ENCODE measurements at regions not wholly inside any gene's neighbourhood (a gene's known extent, or its start where the extent isn't known, plus 50 kb on each side); places are given as distances from the start of the nearest gene placed in this dataset.
"Not testable (repeated sequence)": the region's sequence is repeated elsewhere in the genome, so short reads cannot be mapped to it uniquely, and the experiment has no call there.

DNA sequence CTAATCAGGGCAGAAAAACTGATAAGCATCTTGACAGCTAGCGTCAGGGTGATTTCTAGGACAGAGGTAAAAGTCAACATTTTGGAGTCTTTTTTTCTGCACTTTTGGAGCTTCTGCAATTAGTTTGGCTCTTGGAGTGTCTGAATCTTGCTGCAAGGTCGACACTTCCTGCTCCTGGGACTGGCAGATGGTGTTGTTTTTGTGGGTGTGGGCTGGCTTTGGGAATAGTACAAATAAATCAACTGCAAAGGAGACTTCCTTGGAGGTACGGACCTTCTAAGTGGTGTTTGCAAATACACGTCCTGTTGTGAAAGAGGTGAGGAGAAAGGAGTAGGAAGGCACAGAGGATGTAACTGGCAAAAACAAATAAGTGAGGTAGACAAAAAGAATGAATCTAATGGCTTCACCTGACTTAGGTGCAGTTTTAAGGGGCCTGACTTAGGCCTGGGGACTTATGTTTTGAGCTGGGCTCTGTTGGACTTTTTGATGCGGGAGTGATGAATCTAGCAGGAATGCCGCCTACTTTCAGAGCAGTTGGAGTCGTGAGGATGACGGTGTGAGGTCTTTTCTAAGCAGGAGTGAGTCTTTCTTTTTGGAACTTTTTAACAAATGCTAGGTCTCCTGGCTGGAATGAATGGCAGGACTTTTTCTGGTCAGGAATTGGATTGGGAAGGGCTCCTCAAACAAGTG is 195.1 kb downstream of the OTOP1 start:
- H3K4me3 ChIP-seq (ENCODE audit: low read depth, low read length): not testable (repeated sequence)

DNA sequence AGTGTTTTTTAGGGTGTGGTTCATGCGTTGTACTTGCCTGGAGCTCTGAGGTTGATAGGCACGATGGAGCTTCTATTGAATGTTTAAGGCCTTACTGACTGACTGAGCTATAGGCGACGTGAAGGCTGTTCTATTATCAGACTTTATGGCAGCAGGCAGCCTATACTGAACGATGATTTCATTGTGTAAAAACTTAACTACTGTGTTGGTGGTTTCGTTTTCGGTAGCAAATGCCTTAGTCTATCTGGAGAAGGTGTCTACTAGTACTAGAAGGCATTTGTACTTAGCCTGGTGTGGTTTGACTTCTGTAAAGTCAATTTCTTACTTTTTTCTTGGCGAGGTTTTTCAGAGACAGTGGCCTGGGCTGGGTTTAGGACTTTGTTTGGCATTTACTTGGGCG is 194.4 kb downstream of the OTOP1 start:
- H3K4me3 ChIP-seq (ENCODE audit: low read depth, low read length): not testable (repeated sequence)

- not testable (repeated sequence) for H3K4me3 ChIP-seq (ENCODE audit: low read depth, low read length)
Measured at GRCh38 chr4:4032801-4033605, 193.7 kb downstream of the OTOP1 start.

GRCh38 chr4:4037399-4038138 is 189.2 kb downstream of the OTOP1 start:
- H3K4me3 ChIP-seq (ENCODE audit: low read depth, low read length): not testable (repeated sequence)

GRCh38 chr4:4045823-4046222 is 180.9 kb downstream of the OTOP1 start:
- peak overlapping the region; percentile 2 for H3K4me3 ChIP-seq (ENCODE audit: low read depth, low read length)

GRCh38 chr4:4046686-4047085 is 180.0 kb downstream of the OTOP1 start:
- peak overlapping the region; percentile 20 for H3K4me3 ChIP-seq (ENCODE audit: low read depth, low read length)

GRCh38 chr4:4047202-4047601 is 179.5 kb downstream of the OTOP1 start:
- H3K4me3 ChIP-seq (ENCODE audit: low read depth, low read length): peak overlapping the region; percentile 48

DNA sequence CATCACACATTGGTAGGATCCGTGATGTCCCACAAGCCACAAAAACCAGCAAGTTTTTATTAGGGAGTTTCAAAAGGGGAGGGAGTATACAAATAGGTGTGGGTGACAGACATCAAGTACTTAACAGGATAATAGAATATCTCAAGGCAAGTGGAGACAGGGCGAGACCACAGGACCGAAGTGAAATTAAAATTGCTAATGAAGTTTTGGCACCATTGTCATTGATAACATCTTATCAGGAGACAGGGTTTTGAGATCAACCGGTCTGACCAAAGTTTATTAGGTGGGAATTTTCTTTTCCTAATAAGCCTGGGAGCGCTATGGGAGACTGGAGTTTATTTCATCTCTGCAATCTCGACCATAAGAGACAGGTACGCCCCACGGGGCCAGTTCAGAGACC is 178.5 kb downstream of the OTOP1 start:
- peak overlapping the region; percentile 48 for H3K4me3 ChIP-seq (ENCODE audit: low read depth, low read length)

GRCh38 chr4:4050781-4051180 is 175.9 kb downstream of the OTOP1 start:
- H3K4me3 ChIP-seq (ENCODE audit: low read depth, low read length): not testable (repeated sequence)

DNA sequence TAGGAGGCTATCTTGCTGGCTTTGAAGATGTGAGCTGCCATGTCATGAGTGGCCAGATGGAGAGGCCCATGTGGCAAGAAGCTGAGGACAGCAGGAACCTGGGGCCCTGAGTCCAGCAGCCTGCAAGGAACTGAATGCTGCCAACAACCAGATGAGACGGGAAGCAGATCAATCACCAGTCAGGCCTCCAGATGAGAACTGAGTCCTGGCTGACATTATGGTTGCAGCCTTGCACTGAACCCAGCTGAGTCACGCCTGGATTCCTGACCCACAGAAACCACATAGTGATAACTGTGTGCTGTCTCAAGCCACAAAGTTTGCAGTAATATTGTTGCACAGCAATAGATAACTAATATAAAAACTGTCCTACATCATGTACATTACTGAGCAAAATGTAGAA is 173.8 kb downstream of the OTOP1 start:
- H3K4me3 ChIP-seq (ENCODE audit: low read depth, low read length): not testable (repeated sequence)

DNA sequence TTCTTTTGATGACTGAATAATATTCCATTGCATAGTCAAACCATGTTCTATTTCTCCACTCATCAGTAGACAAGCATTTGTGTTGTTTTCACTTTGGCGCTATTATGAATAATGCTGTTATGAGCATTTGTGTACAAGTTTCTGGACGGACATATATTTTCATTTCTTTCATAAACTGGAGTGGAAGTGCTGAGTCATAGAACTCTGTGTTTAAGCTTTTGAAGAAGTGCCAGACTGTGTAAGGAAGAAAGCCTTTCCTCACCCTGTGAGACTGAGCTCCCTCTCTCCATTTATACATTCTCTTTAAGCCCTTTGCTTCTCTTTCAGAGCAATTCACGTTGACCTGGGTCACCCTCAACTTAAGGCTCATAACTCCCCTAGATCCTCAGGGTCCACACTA is 169.5 kb downstream of the OTOP1 start:
- not testable (repeated sequence) for H3K4me3 ChIP-seq (ENCODE audit: low read depth, low read length)

- H3K4me3 ChIP-seq (ENCODE audit: low read depth, low read length): not testable (repeated sequence)
Measured at GRCh38 chr4:4084171-4084570, 142.6 kb downstream of the OTOP1 start.

DNA sequence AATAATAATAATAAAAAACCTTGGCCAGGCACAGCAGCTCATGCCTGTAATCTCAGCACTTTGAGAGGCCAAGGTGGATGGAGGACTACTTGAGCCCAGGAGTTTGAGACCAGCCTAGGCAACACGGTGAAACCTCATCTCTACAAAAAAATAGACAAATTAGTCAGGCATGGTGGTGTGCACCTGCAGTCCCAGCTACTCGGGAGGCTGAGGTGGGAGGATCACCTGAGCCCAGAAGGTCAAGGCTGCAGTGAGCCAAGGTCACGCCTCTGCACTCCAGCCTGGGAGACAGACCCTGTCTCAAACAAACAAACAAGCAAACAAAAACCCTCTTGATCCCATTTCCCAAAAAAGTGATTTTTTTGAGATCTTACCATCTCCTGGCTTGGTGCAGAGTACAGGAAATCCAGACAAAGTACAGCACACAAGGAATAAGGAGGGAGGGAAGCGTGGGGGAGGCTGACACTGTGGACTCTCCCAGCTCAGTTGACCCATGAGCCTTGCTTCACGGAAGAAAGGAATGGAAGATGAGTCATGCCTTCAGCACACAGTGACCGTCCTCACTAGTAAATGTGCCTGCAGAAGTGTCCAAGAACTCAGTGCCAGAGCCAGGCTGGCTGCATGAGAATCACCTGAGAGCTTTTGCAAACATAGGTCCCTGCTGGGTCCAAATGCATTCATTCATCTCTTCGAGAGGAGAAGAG is 136.9 kb downstream of the OTOP1 start:
- H3K4me3 ChIP-seq (ENCODE audit: low read depth, low read length): not testable (repeated sequence)

GRCh38 chr4:4090720-4091119 is 136.0 kb downstream of the OTOP1 start:
- H3K4me3 ChIP-seq (ENCODE audit: low read depth, low read length): not testable (repeated sequence)

GRCh38 chr4:4092159-4092558 is 134.6 kb downstream of the OTOP1 start:
- H3K4me3 ChIP-seq (ENCODE audit: low read depth, low read length): not testable (repeated sequence)

DNA sequence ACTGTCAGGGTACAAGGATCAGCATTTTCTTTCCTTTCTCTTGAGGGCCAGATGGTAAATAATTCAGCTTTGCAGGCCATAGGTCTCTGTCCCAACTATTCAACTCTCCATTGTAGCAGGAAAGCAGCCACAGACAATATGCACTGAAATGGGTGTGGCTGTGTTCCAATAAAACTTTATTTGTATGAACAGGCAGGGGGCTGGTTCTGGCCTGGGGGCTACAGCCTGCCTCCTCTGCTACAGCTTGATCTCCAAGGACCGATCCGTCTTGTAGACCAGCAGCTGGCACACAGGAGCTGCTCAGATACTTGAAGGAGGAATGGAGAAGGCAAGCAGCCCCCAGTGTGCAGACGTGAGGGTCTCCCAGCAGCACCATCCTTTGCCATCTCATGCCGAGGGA is 127.1 kb downstream of the OTOP1 start:
- not testable (repeated sequence) for H3K4me3 ChIP-seq (ENCODE audit: low read depth, low read length)

DNA sequence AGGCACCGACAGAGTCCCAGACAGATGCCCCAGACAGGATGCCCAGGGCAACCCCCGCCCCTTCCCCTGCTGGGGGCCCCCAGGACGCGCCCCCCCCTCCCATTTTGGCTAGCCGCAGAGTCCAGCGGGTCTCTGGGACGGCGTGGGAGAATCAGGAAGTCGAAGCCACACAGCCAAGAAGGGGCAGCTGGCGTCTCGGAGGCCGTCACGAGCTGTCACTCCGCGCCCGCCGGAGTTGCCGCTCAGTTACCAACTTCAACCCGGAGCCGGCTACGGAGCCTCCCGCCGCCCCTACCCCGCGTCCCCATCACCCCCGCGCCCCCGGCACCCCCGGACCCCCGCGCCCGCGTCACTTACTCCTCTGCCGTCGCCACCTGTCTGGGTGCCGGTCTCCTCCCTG is 119.8 kb downstream of the OTOP1 start:
- not testable (repeated sequence) for H3K4me3 ChIP-seq (ENCODE audit: low read depth, low read length)

GRCh38 chr4:4107411-4108107 is 119.2 kb downstream of the OTOP1 start:
- peak overlapping the region; percentile 43 for H3K4me3 ChIP-seq (ENCODE audit: low read depth, low read length)

DNA sequence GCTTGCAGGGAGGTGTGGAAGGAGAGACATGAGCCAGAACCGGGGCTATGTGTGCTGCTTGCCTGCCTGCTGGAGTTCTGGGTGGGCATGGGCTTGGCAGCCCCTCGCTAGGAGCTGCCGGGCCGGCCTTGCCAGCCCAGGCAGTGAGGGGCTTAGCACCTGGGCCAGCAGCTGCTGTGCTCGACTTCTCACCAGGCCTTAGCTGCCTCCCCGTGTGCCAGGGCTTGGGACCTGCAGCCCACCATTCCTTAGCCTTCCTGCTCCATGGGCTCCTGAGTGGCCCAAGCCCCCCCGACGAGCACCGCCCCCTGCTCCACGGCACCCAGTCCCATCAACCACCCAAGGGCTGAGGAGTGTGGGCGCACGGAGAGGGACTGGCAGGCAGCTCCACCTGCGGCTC is 111.3 kb downstream of the OTOP1 start:
- not testable (repeated sequence) for H3K4me3 ChIP-seq (ENCODE audit: low read depth, low read length)

- not testable (repeated sequence) for H3K4me3 ChIP-seq (ENCODE audit: low read depth, low read length)
Measured at GRCh38 chr4:4116901-4117300, 109.8 kb downstream of the OTOP1 start.

DNA sequence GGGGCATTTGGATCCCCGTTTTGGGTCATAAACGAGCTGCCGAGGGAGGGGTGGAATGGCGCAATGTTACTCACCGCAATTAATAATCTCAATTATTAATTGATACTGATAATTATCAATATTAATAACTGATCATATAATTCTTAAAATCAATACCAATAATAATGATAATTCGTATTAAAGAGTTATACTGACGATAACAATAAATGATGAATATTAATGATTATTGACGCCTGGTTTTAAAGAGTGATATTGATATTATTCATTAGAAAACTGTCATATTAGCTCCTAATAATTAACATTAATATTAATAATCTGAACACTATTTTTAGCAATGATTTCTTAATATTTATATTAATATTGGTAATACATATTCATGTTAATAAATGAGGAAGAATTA is 92.4 kb downstream of the OTOP1 start:
- H3K4me3 ChIP-seq (ENCODE audit: low read depth, low read length): not testable (repeated sequence)

Data from iPS-11a (cell line).